NB4 (cell line): ENCODE measurements at regions not wholly inside any gene's neighbourhood (a gene's known extent, or its start where the extent isn't known, plus 50 kb on each side); places are given as distances from the start of the nearest gene placed in this dataset.

Experiments used
- DNase-seq: peaks from one replicate; pipeline ENCODE4 v3.0.0; 2010; ENCODE audit warnings: low read depth
- H3K4me3 ChIP-seq: one replicate; pipeline ENCODE4 v1.5.1; 2011; ENCODE audit warnings: mild to moderate bottlenecking, low read depth, low read length, moderate library complexity
- CTCF ChIP-seq: IDR thresholded peaks from one replicate; pipeline ENCODE4 v1.5.1; 2012; ENCODE audit warnings: low read depth, low read length
- MYC ChIP-seq: IDR thresholded peaks from 2 replicates; pipeline ENCODE4 v1.6.1; 2011; ENCODE audit warnings: low read depth, low read length
- POLR2A ChIP-seq: IDR thresholded peaks from 2 replicates; pipeline ENCODE4 v1.6.1; 2011; ENCODE audit warnings: mild to moderate bottlenecking; ENCODE audit not compliant: insufficient read length; ENCODE audit errors: extremely low read depth
- TF ChIP-seq, protein P1 (sequence below): IDR thresholded peaks from 2 replicates; pipeline ENCODE4 v1.6.1; 2011; ENCODE audit warnings: low read depth, low read length

GRCh38 chr5:158471535-158471924 is 612.6 kb upstream of the CLINT1 start:
- TF ChIP-seq POLR2A, result no peak
- TF ChIP-seq MYC, result no peak
- no peak for TF ChIP-seq CTCF
- TF ChIP-seq, protein P1, sequence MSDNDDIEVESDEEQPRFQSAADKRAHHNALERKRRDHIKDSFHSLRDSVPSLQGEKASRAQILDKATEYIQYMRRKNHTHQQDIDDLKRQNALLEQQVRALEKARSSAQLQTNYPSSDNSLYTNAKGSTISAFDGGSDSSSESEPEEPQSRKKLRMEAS, result no peak
- no peak overlapping the region for H3K4me3 ChIP-seq

GRCh38 chr5:158470764-158471534 is 612.0 kb upstream of the CLINT1 start:
- TF ChIP-seq, protein P1, result no peak
- TF ChIP-seq MYC (no peak), CTCF (no peak), POLR2A (no peak)
- no peak for DNase-seq
- H3K4me3 ChIP-seq, result no peak overlapping the region

More at GRCh38 chr5:158471535-158471924, 612.6 kb upstream of the CLINT1 start:
- no peak for DNase-seq

DNA sequence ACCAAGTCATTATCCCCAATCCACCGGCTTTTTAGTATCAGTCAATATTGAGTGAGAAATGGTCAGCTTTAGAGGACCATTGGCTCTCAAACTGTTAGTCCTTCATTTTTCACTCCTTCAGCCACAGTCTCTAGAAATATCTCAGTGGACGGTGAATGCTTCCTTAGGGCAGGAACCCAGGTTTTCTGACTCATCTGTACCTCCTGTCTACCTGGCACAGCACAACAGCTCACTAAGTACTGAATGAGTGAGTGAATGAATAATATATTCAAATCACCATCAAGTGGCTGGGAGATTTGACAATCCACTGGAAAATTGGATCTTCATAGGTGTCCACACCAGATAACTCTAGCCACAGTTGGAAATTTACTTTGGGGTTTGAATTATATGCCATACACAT is 609.5 kb upstream of the CLINT1 start:
- TF ChIP-seq, protein P1, result no peak
- TF ChIP-seq POLR2A, result no peak
- no peak for TF ChIP-seq CTCF
- TF ChIP-seq MYC, result no peak
- no peak overlapping the region for H3K4me3 ChIP-seq
- no peak for DNase-seq

DNA sequence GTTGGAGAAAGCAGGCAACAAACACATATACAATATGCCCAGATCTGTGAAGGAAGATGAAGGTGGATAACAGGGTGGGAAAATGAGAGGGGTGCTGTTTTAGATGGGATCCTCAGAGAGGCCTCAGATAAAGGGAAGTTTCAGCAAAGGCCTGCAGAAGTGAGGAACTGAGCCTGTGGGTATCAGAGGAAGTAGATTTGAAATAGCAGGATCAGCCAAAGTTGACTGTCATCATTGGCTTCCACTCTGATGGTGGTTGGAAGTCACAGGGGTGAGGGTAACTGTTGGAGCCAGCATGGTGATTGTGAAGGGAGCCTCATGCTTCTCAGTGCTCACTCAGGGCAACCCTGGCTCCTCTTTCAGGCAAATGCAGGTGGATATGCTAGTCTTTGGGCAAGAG is 607.2 kb upstream of the CLINT1 start:
- no peak overlapping the region for H3K4me3 ChIP-seq
- TF ChIP-seq, protein P1, result no peak
- no peak for TF ChIP-seq CTCF
- TF ChIP-seq MYC, result no peak
- no peak for TF ChIP-seq POLR2A
- DNase-seq, result peak; percentile 31

GRCh38 chr5:158465086-158465972 is 606.4 kb upstream of the CLINT1 start:
- H3K4me3 ChIP-seq, result no peak overlapping the region
- peak; percentile 7 for DNase-seq
- TF ChIP-seq, protein P1, result no peak
- TF ChIP-seq POLR2A (no peak), CTCF (no peak), MYC (no peak)
